Cerebellar cortex (tissue), 1 donor: ENCODE measurements at regions not wholly inside any gene's neighbourhood (a gene's known extent, or its start where the extent isn't known, plus 50 kb on each side); places are given as distances from the start of the nearest gene placed in this dataset.
"Not testable (repeated sequence)": the region's sequence is repeated elsewhere in the genome, so short reads cannot be mapped to it uniquely, and the experiment has no call there.

Experiments
- DNase-seq: peaks from one replicate; pipeline ENCODE4 v3.0.0-alpha.2; 2015; ENCODE audit warnings: low spot score

DNA sequence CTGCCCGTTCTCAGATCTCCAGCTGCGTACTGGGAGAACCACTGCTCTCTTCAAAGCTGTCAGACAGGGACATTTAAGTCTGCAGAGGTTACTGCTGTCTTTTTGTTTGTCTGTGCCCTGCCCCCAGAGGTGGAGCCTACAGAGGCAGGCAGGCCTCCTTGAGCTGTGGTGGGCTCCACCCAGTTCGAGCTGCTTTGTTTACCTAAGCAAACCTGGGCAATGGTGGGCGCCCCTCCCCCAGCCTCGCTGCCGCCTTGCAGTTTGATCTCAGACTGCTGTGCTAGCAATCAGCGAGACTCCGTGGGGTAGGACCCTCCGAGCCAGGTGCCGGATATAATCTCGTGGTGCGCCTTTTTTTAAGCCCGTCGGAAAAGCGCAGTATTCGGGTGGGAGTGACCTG lies 66.2 kb upstream of the GPR141 start:
- not testable (repeated sequence) for DNase-seq

DNA sequence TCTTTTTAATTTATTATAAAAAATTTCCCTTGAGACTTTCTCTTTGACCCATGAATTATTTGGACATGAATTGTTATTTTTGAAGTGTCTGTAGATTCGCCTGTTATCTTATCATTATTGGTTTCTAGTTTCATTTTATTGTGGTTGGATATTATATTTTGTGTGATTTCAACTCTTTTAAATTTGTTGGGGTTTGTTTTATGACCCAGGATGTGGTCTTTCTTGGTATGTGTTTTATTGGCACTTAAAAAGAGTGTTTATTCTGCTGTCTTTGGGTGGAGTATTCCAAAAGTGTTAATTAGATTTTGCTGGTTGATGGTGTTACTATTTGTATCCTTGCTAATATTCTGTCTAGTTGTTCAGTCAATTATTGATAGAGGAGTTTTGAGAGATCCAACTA lies 50.5 kb upstream of the GPR141 start:
- DNase-seq: no peak
